ENCODE measurements at regions not wholly inside any gene's neighbourhood (a gene's known extent, or its start where the extent isn't known, plus 50 kb on each side); places are given as distances from the start of the nearest gene placed in this dataset.
A peak's percentile ranks its signal among the peaks of the same experiment; 100 is the strongest.
"Not testable (repeated sequence)": the region's sequence is repeated elsewhere in the genome, so short reads cannot be mapped to it uniquely, and the experiment has no call there.

DNA sequence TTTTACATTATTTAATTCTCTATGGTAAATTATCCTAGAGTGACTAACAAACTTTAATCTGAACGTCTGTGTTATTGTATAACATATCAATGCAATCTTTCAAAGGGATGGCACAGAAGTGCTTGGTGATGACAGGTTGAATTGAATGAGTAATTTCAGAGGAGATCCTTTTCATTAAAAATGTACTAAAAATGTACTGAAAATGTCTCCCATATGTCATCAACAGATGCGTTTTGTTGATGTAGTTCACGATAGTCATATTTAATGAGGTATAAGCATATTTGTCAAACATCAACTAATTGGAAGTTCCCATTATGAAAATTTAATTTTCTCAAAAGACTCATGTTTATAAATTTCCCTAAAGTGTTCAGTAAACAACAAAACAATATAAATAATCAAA lies 1434.7 kb upstream of the PCDH20 start:
- no peak for DNase-seq (ENCODE audit: missing footprints)
- intact Hi-C loops (cut with DNase I), result no loop called here
- no peak for ATAC-seq

DNA sequence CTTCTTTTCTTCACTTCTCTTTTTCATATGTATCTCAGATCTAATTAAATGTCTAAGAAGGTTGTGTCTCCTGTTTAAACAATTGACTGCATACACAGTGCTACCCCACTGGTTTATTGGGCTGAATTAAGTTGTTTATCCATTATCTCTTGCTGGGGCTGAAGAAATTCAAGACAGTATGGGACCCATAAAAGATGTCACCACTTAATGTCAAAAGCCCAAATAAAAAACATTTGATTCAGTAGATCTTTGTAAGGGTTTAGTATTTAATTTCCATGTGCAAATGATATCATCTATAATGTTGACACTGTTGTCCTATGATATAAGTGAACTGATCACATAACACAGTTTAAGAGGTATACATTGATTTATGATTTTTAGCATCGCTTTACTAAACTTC lies 1431.9 kb upstream of the PCDH20 start:
- intact Hi-C loops (cut with DNase I), result no loop called here
- ATAC-seq, result no peak
- DNase-seq (ENCODE audit: missing footprints), result no peak

DNA sequence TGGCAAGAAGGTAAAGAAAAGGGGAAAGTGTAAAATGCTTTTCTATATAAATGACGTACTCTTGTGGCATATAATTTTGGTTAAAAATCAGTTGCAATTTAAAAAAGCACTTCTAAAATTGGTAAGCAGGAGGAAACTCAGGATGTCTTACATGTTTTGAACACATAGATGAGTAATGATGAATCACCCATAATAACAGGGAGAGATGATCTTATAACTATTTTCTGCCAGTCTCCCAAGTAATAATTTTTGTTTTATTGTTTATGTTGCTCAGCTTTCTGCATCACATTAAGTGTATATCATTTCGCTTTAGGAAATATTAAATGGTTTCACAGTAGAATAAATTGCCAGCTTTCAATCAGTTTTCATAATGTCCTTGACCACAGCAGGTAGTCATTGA lies 1430.7 kb upstream of the PCDH20 start:
- ATAC-seq (no peak), DNase-seq (ENCODE audit: missing footprints) (no peak)
- intact Hi-C loops (cut with DNase I), result no loop called here

- no peak for ATAC-seq
- DNase-seq (ENCODE audit: missing footprints), result no peak
- intact Hi-C loops (cut with DNase I), result no loop called here
These were observed 1423.7 kb upstream of the PCDH20 start for GRCh38 chr13:62839338-62839737.

- no peak for ATAC-seq
- intact Hi-C loops (cut with DNase I), result no loop called here
- no peak for DNase-seq (ENCODE audit: missing footprints)
These were observed 1423.3 kb upstream of the PCDH20 start for GRCh38 chr13:62838929-62839328.

GRCh38 chr13:62837895-62838294 lies 1422.2 kb upstream of the PCDH20 start:
- intact Hi-C loops (cut with DNase I), result no loop called here
- DNase-seq (ENCODE audit: missing footprints) (no peak), ATAC-seq (no peak)

DNA sequence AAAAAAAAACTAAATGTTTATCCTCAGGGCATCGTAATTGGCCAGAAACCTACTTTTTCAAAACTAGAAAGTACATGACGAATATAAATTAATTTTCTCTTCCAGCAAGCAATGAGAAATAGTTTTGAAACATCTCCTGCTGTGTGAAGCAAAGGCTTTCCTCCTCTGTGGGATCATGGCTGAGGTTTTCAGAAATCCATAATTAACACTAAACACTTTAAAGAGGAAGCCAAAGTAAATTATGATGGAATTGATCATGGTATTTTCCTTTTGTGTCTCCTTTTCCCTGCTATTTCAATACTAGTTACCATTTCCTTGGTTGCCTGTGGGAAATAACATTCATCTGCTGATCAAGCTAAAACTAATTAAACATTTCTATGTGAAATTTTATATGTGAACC lies 1413.8 kb upstream of the PCDH20 start:
- intact Hi-C loops (cut with DNase I), result no loop called here
- ATAC-seq, result no peak
- no peak for DNase-seq (ENCODE audit: missing footprints)

- intact Hi-C loops (cut with DNase I), result no loop called here
- DNase-seq (ENCODE audit: missing footprints), result peak; percentile 40
- no peak for ATAC-seq
These were observed 1384.3 kb upstream of the PCDH20 start for GRCh38 chr13:62799931-62800436.

DNA sequence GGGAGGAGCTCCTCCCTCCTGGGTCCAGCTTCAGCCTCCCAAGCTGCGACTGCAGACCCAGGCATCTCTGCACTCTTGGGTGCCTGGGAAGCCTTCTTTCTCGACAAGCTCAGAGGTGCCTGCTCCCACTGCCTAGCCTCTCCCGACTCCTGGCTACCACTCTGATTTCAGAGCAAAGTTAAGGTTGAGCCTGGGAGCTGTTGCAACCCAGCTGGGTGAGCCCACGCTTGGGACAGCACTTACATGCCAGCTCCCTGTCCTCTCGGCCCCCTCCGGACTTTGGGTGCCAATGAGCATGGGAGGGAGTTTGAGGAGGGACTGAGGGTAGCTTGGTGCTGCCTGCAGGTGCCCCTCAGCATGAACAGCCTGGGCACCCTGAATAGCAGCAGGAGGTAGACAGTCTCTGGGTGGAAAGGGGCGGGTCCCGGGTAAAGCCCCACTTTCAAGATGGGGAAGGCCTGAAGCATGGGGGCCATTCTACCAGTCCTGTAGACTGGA lies 1383.4 kb upstream of the PCDH20 start:
- no peak for ATAC-seq
- intact Hi-C loops (cut with DNase I), result no loop called here
- no peak for DNase-seq (ENCODE audit: missing footprints)

GRCh38 chr13:62793850-62794249 lies 1378.2 kb upstream of the PCDH20 start:
- DNase-seq (ENCODE audit: missing footprints), result no peak
- ATAC-seq, result no peak
- intact Hi-C loops (cut with DNase I), result no loop called here

GRCh38 chr13:62781866-62782265 lies 1366.2 kb upstream of the PCDH20 start:
- ATAC-seq, result no peak
- intact Hi-C loops (cut with DNase I), result no loop called here
- DNase-seq (ENCODE audit: missing footprints), result no peak

GRCh38 chr13:62779161-62779560 lies 1363.5 kb upstream of the PCDH20 start:
- intact Hi-C loops (cut with DNase I), result no loop called here
- DNase-seq (ENCODE audit: missing footprints) (no peak), ATAC-seq (no peak)

DNA sequence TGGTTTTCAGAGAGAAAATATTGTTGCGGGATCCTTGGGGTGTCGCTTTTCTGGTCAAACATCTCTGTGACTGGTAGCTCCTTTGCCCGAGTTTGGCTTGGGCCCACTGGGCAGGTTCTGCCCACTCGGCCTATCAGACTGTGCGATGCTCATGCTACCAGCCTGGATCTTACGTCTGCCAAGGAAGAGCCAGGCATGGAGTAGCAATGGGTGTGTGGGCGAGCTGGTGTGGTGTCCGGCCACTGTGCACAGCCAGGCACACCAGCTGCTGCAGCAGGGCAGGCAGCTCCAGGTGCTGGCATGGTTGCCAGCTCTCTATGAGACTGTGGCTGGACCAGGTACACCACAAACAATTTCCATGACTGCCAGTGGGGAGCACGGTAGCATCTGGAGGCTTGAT lies 1351.8 kb upstream of the PCDH20 start:
- DNase-seq (ENCODE audit: missing footprints) (no peak), ATAC-seq (no peak)
- intact Hi-C loops (cut with DNase I), result no loop called here

DNA sequence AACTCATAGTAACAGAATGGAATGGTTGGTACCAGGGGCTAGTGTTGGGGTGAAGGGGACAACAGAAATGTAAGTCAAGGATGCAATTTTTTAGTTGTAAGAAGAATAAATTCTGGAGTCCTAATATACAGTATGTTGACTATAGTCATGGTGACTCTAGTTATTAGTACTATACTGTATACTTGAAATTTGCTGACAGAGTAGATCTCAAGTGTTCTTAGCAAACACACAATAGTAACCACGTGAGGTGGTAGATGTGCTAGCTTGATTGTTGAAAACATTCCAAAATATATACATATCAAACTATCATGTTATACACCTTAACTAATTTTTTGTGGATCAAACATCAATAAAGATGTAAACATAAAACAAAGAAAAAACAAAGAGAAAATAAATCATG lies 1345.1 kb upstream of the PCDH20 start:
- intact Hi-C loops (cut with DNase I), result no loop called here
- no peak for ATAC-seq
- DNase-seq (ENCODE audit: missing footprints), result no peak

DNA sequence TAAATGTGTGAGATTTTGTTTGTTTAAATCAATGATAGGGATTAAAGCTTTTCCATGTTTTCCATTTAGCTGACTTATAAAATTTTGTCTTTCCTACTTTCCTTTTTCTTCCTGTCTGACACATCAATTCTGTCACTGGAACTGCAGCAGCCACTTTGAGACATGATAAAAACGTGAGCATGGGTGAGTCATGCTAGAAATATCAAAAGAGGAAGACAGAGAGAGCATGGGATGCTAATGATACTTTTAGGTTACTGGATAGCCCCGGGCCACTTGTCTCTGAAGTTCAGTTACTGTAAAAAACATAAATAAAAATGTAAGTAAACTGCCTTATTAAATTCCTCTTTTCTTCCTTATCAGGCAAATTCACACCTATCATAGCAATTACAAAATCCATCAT lies 1332.0 kb upstream of the PCDH20 start:
- intact Hi-C loops (cut with DNase I), result no loop called here
- no peak for ATAC-seq
- DNase-seq (ENCODE audit: missing footprints), result no peak

GRCh38 chr13:62747152-62747551 lies 1331.5 kb upstream of the PCDH20 start:
- ATAC-seq (no peak), DNase-seq (ENCODE audit: missing footprints) (no peak)
- intact Hi-C loops (cut with DNase I), result no loop called here

DNA sequence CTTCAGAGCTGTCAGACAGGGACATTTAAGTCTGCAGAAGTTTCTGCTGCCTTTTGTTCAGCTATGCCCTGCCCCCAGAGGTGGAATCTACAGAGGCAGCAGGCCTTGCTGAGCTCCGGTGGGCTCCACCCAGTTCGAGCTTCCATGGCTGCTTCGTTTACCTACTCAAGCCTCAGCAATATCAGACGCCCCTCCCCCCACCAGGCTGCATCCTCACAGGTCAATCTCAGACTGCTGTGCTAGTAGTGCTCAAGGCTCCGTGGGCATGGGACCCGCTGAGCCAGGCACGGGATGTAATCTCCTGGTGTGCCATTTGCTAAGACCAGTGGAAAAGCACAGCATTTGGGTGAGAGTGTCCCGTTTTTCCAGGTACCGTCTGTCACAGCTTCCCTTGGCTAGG lies 1314.1 kb upstream of the PCDH20 start:
- DNase-seq (ENCODE audit: missing footprints); intact Hi-C loops (cut with DNase I); ATAC-seq: not testable (repeated sequence)

- intact Hi-C loops (cut with DNase I), result no loop called here
- DNase-seq (ENCODE audit: missing footprints) (no peak), ATAC-seq (no peak)
These were observed 1306.2 kb upstream of the PCDH20 start for GRCh38 chr13:62721893-62722292.

GRCh38 chr13:62711948-62712347 lies 1296.3 kb upstream of the PCDH20 start:
- ATAC-seq; intact Hi-C loops (cut with DNase I); DNase-seq (ENCODE audit: missing footprints): not testable (repeated sequence)

- DNase-seq (ENCODE audit: missing footprints), result no peak
- intact Hi-C loops (cut with DNase I), result no loop called here
- ATAC-seq, result no peak
These were observed 1295.1 kb upstream of the PCDH20 start for GRCh38 chr13:62710787-62711186.

DNA sequence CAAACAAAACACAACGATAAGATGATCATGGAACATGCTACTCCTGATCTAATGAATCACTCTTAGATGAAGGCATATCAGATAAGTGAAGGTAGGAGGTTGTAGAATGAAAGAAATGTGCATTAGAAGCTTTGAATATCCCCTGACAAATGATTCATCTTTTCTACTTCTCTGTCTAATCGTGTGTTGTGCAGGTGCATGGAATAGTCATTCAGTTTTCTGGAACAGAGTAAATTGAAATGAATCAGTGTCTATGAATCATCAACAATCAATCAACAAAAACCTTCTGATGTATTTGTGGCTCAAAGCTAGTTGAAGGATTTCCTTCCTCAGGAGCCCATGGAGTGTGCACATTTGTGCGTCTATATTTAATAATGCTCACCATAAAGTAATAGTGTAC lies 1290.4 kb upstream of the PCDH20 start:
- DNase-seq (ENCODE audit: missing footprints) (no peak), ATAC-seq (no peak)
- intact Hi-C loops (cut with DNase I), result no loop called here

DNA sequence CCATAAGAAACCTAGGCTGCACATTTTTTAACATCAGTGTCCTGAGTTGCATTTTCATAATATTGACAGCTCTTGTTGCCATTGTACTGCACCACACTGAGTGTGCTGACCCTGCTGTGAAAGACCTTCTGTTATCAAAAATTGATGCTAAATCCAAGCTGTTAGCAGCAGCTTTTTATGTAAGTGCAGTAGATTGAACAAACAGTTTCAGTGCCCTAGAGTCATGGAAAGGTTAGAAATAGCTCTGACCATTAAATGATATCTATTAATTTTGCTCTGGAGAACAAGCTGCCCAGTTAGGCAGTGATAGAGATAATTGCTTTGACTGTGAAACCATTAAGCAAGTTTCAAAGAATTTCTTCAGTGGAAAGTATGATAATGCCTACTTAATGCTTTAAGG lies 1289.2 kb upstream of the PCDH20 start:
- intact Hi-C loops (cut with DNase I), result no loop called here
- no peak for ATAC-seq
- DNase-seq (ENCODE audit: missing footprints), result no peak

All from Right ventricle myocardium inferior (tissue), 1 donor.